GM19463 (cell line): ENCODE measurements at regions not wholly inside any gene's neighbourhood (a gene's known extent, or its start where the extent isn't known, plus 50 kb on each side); places are given as distances from the start of the nearest gene placed in this dataset.

Experiments
- ATAC-seq: cut with Tn5 transposase; IDR thresholded peaks from one replicate; pipeline ENCODE4 v1.9.1; 2021; ENCODE audit warnings: mild to moderate bottlenecking, moderate library complexity; ENCODE audit not compliant: unreplicated experiment

DNA sequence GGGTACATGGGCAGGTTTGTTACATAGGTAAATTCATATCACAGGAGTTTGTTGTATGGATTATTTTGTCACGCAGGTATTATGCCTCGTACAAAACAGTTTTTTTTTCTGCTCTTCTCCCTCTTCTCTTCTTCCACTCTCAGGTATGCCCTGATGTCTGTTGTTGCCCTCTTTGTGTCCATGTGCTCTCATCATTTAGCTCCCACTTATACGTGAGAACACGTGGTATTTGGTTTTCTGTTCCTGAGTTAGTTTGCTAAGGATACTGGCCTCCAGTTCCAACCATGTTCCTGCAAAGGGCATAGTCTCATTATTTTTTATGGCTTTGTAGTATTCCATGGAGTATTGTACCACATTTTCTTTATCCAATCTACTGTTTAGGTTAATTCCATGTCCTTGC lies 65.7 kb downstream of the UNC5CL start:
- no peak for ATAC-seq

- ATAC-seq = no peak
Observed at GRCh38 chr6:40972814-40973213, 66.2 kb downstream of the UNC5CL start.

DNA sequence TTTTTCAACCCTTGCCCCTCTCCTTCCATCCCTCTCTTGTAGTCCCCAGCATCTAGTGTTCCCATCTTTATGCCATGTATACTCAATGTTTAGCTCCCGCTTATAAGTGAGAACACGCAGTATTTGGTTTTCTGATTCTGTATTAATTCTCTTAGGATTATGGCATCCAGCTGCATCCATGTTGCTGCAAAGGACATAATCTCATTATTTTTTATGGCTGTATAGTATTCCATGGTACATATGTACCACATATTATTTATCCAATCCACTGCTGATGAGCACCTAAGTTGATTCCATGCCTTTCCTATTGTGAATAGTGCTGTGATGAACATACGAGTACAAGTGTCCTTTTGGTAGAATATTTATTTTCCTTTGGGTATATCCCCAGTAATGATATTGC lies 66.8 kb downstream of the UNC5CL start:
- no peak for ATAC-seq

DNA sequence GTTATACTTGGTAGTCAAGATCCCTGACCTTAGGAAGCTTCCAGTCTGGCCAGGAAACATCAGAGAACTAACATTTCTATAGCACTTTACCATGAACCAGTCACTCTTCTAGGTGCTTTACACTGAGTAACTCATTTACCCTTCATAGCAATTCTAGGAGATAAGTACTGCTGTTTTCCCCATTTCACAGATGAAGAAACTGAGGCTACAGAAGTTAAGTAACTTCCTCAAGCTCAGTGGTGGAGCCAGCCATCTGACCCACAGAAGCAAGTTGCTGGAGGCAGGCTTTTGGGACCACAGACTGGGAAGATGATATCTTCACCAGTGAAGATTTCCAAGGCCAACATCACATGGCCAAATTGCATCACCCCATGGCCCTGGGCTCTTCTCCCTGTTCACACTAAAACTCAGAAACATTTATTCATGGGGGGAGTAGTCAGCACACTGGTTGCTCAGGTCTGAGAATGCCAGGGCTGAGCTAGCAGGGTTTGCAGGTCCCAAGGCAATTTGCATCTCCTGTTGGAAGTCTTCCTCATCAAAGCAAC lies 70.3 kb downstream of the UNC5CL start:
- no peak for ATAC-seq

DNA sequence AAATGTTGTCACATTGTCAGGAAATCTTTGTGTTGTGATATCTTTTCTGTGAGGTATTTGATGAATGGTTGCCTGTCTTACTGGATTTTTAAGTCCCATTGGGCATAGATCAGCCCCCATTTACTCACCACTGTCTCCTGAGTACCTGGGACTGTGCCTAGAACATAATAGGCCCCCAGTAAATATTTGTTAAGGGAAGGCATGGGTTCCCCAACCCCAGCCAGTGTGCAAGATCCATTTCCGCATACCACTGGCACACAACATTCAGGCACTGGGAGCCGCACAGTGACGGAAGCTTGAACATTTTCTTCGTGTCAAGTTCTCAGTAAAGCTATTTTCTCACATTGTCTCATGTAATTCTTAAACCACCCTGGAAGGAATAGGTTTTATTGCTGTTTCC lies 72.2 kb downstream of the UNC5CL start:
- no peak for ATAC-seq

DNA sequence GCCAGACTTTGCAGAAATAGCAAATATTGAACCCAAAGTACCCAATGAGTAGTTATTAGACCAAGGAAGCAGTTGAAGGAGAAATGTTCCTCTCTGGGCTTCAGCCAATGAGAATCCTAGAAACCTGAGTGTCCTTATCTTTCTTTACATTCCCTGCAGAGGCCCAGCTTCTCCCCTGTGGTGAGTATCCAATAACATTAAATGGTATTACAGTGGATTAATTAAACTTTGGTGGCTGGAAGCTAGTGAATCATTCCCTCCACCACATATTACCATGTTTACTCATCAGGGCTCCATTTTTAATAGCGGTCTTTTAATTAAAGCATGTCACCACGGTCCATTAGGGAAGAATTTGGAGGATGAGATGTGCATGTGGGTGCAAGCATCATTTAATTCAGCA lies 74.0 kb downstream of the UNC5CL start:
- ATAC-seq = no peak

GRCh38 chr6:40963019-40963418 lies 76.0 kb downstream of the UNC5CL start:
- ATAC-seq = no peak

- no peak for ATAC-seq
Observed at GRCh38 chr6:40962241-40962640, 76.8 kb downstream of the UNC5CL start.

- ATAC-seq = no peak
Observed at GRCh38 chr6:40961831-40962230, 77.2 kb downstream of the UNC5CL start.

- ATAC-seq = no peak
Observed at GRCh38 chr6:40960742-40961430, 78.1 kb downstream of the UNC5CL start.

GRCh38 chr6:40959781-40960327 lies 79.2 kb downstream of the UNC5CL start:
- ATAC-seq = no peak

GRCh38 chr6:40958738-40959137 lies 80.3 kb downstream of the UNC5CL start:
- ATAC-seq = no peak

DNA sequence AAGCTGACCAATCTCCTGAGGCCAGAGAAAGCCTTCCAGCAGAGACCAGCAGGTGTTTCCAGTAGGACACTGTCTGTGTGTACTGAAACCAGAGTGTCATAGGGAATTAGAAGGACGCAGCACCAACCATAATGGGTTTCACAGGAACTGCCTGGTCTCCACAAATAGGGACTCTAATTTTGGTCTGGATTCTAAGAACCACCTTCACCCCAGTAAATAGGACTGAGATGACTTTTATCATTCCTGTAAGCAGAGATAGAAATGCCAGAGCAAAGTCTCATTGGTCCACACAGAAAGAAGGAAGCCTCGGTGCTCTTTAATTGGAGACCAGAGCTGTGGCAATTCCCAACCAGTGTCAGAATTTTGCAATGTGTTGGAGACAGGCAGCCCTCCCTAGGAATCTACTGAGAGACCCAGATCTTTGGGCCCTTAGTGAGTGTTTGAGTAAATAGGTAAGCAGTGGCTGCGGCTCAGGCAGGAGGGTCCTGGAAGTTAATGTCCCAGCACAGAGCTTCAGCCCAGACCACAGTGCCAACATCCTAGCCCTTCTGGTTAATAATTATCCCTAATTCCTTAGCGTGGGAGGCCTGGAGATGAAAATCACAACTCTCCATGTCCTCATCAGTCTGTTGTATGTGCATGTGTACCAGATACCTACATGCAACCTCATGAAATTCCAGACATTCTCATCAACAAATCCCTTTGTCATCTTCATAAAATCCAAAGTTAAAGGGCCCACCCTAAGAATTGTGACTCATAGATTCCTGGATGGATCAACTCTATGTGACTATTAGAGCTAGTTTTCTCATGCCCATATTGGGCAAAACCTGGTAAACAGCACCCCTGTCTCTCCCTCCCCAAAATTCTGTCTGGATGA lies 81.2 kb downstream of the UNC5CL start:
- ATAC-seq = no peak

GRCh38 chr6:40956936-40957335 lies 82.1 kb downstream of the UNC5CL start:
- no peak for ATAC-seq

GRCh38 chr6:40955178-40955545 lies 83.9 kb downstream of the UNC5CL start:
- no peak for ATAC-seq

GRCh38 chr6:40954446-40955177 lies 84.4 kb downstream of the UNC5CL start:
- ATAC-seq = no peak

DNA sequence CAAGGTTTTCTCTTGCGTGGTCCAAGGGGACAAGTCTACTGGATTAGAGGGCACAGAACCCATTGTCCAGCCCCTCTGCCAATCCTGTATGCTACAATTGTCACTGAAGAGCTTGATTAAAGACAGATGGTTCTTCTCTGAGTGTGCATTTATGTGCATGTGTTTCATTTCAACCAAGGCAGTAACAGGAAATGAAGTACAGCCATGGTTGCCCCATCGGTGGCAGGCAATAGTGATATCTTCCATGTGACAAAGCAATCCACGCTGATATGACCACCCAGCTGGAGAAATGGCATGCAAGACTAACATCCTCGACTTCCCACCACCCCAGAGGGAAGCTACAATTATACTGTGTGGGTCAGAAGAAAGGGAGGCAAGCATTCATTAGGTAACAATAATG lies 85.5 kb downstream of the UNC5CL start:
- no peak for ATAC-seq

GRCh38 chr6:40950986-40951698 lies 87.9 kb downstream of the UNC5CL start:
- no peak for ATAC-seq

- ATAC-seq = no peak
Observed at GRCh38 chr6:40948570-40948969, 90.5 kb downstream of the UNC5CL start.

DNA sequence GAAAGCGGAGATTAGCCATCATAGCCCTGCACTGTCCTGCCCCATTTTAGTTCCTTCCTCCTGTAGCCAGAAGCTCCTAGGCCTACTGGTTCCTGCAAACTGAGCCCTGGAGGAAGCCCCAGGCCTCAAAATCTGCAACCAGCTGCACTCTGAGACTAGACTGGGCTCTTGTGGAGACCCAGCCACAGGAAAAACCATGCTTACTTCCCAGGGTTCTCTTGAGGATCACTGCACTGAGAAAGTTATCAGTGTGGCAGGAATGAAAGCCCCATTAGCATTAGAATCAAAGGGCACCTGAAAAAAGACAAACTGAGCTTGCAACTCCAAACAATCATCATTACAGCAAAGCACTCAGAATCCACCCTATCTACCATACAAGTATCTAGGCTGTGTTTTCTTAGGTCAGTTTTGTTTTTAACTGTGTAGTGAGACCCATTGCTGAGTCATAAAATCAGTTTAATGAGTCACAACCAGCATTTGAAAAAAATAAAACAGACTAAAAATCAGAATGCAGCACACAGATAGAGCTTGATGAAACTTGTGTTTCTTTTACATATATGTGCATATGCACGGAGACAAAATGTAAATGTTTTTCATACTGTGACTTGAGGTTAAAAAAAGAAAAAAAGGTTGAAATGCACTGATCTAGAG lies 91.0 kb downstream of the UNC5CL start:
- ATAC-seq = no peak
